Globus pallidus (tissue), 1 donor: ENCODE measurements at regions not wholly inside any gene's neighbourhood (a gene's known extent, or its start where the extent isn't known, plus 50 kb on each side); places are given as distances from the start of the nearest gene placed in this dataset.
A peak's percentile ranks its signal among the peaks of the same experiment; 100 is the strongest.

ENCODE experiments used
- DNase-seq: peaks from one replicate; pipeline ENCODE4 v3.0.0-alpha.2; 2015; ENCODE audit warnings: low spot score

- no peak for DNase-seq
These were observed 66.4 kb upstream of the DUSP22 start for GRCh38 chr6:225907-226306.

- DNase-seq: no peak
These were observed 65.7 kb upstream of the DUSP22 start for GRCh38 chr6:226516-227073.

DNA sequence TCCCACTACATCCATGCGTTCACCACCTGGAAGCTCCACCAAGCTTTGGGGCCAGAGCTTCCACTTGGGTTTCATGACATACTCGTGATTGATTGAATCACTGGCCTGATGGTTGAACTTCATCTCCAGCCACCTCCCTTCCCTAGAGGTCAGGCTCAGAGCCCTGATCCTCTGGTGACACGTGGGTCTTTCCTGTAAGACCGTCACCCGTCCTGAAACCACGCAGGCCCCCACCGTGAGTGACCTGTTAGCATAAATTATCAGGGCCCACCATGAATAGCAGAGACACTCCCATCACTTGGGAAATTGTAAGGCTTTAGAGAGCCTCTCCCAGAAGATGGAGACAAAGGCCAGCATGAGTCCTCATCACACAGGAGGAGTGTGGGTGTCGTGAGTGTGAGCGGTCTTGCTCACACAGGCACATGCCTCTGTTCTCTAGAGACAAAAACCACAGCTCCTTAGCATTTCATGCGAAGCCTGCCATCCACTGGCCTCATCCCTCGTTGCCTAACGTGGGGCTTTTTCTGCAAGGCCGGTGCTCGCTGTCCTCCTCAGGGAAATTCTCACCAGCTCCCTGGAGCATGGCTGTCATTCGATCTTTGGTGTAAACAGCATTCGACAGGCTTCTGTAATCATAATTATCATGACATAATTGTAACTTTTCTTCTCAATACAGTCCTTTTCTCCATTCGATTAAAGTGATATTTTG lies 65.1 kb upstream of the DUSP22 start:
- DNase-seq: peak; percentile 41

GRCh38 chr6:227812-228338 lies 64.4 kb upstream of the DUSP22 start:
- DNase-seq: no peak

DNA sequence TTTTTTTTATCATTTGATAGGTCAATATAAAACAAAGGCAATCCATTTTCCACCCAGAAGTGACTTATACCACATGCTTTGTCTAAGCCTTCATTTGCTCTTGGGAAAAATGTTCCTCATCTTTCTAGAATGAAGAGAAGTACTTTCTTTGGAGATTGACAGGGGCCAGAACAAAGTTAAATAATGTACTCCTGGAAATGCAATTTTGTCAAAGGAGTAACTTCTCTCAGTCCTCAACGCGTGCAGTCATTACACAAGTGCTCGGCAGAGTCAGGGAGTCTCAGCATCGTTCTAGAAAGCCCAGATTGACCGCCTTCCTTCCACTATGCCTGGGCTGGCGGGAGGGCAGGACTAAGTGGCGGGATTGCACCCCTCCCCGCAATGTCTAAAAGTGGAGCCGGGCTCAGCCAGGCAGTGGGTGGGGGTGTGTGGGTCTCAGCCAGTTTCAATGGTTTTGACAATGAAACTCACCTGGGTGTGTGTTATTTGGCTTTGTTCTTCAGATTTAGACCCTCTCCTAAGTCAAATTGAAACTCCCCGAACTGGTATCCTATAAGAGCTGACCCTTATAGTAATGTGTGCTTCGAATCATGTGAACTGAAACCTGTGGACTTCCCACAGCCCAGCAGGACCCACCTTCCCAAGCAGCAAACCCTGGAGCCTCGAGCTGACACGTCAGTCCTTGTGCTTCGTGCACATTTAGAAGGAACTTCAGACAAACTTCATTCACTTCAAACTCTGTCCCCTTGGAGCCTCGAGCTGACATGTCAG lies 63.2 kb upstream of the DUSP22 start:
- DNase-seq: no peak

DNA sequence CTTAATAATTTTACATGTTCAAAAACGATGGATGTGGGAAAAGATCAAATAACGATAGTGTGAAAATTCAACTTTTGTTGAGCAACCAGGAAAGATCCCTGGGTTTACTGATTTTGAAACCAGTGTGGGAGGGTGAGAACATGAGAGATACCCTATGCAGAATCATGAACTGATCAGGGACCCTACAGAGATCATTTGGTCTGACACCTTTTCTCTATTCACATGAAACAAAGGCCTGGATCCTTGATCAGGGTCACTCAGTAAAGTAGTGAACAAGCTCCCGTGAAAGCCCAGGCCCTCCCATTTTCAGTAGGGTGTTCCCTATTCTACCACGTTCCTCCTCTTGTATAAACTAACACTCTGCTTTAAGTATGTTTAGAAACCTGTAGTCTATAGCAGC lies 60.5 kb upstream of the DUSP22 start:
- no peak for DNase-seq

DNA sequence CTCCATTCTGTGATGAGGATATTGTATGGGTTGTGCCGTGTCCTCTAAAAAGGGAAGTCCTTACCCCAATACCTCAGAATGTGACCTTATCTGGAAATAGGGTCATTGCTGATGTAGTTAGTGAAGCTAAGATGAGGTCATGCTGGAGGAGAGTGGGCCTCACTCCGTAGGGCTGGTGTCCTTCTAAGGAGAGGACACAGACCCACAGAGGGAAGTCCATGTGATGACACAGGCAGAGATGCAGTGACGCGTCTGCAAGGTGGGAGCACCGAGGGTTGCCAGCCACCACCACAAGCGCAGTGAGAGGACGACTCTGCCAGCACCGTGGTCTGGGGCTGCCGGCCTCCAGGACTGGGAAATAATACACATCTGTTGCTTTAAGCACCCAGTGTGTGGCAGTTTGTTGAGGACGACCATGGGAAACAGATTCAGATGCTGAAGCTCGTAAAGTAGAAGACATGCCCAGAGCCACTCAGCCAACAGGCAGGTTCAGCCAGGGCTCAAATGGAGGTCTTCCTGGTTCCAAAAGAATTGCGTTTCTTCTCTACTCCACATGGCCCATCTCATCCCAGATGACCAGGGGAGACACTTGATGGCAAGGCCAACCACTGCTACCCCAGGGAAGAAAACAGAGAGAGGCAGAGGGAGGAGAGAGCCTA lies 59.2 kb upstream of the DUSP22 start:
- DNase-seq: no peak

DNA sequence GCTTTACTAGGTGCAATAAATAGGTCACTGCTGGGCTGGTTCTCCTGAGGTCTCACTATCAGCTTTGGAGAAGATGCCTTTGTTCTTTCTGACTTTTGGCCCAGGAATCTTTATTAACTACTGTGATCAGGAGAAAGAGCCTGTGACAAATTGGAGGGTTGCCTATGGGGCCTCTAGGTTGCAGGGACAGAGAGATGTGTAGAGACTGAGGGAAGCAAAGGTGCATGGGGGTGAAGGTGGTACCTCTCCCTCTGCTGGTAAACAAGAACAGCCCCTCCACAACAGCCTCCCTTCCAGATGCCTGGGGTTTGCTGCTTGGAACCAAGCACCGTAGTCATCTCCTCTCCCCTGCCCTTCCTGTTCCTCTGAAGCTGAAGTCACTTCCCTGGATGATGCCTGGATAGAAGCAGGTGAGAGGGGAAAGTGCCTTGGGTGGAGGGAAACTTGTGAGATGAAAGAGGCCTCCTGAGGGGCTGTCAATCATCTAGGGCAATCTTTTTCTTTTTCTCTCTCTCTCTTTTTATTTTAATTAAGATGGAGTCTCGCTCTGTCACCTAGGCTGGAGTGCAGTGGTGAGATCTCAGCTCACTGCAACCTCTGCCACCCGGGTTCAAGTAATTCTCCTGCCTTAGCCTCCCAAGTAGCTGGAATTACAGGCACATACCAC lies 57.4 kb upstream of the DUSP22 start:
- no peak for DNase-seq

DNA sequence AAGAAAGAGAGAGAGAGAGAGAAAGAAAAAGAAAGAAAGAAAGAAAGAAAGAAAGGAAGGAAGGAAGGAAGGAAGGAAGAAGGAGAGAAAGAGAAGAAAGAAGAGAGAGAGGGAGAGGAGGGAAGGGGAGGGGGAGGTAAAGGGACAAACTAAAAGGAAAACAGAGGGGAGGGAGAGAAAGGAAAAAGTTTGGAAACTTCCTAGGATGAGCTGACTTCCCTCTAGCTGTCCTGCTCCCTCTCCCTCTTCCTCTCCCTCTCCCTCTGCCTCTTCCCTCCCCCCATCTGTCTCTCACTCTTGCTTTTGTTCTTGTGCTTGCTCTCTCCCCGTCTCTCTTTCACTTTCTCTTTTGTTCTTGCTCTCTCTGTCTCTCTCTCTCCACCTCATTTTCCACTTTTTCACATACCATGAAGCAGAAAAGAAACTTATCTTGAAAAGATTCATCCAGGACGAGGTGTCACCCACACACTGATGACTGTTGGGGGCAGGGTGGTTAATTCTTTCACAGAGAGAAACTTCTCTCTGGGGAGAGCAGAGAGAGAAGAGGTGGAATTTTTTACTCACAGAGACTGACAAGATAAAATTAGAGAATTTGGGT lies 56.4 kb upstream of the DUSP22 start:
- no peak for DNase-seq

- no peak for DNase-seq
These were observed 55.8 kb upstream of the DUSP22 start for GRCh38 chr6:236519-236918.

DNA sequence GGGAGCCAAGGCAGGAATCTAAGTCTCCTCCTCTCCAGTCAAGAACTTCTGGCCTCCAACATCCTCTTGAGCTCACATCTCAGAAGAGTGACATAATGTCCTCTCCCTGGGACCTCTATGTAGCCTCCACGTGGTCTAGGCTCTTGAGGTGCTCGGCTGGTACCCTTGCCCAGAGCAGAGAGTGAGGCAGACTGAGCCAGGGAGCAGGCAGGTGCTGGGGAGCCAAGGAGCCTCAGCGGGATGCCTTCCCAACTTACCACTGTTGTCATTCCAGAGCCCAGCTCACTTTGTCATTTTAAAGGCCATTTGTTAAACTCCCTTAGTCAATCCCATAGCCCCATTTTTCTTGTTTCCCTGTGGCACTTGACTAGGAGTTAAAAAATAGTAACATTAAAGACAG lies 52.1 kb upstream of the DUSP22 start:
- DNase-seq: no peak

- DNase-seq: no peak
These were observed 50.9 kb upstream of the DUSP22 start for GRCh38 chr6:241336-241865.
